Effector memory CD8-positive, alpha-beta T cell (primary cell): ENCODE measurements at regions not wholly inside any gene's neighbourhood (a gene's known extent, or its start where the extent isn't known, plus 50 kb on each side); places are given as distances from the start of the nearest gene placed in this dataset.

Experiments used
- ATAC-seq: fragments of 150-1000 bp; cut with Tn5 transposase; replicated peaks from 2 replicates; pipeline ENCODE4 v1.10.0; 2021; ENCODE audit warnings: mild to moderate bottlenecking, moderate library complexity
- DNase-seq, 3 experiments: peaks; one replicate each; pipeline ENCODE4 v3.0.0; 2021
- H3K27ac Mint-ChIP-seq, 2 donors: one replicate each; pipeline ENCODE4 v1.8.0; 2022; ENCODE audit warnings: mild to moderate bottlenecking in 2 of 2, mixed read lengths in 2 of 2, moderate library complexity in 2 of 2
- H3K27me3 Mint-ChIP-seq, 2 donors: one replicate each; pipeline ENCODE4 v1.8.0; 2022; ENCODE audit warnings: mixed read lengths in 2 of 2
- H3K36me3 Mint-ChIP-seq: one replicate; pipeline ENCODE4 v1.8.0; 2022; ENCODE audit warnings: mild to moderate bottlenecking, moderate library complexity, mixed read lengths; ENCODE audit not compliant: insufficient read depth
- H3K4me1 Mint-ChIP-seq, 2 donors: one replicate each; pipeline ENCODE4 v1.8.0; 2022; ENCODE audit warnings: low read depth in 2 of 2, mixed read lengths in 2 of 2
- H3K4me3 Mint-ChIP-seq, 2 donors: one replicate each; pipeline ENCODE4 v1.8.0; 2022; ENCODE audit warnings: mild to moderate bottlenecking in 2 of 2, mixed read lengths in 2 of 2, moderate library complexity in 2 of 2
- H3K9me3 Mint-ChIP-seq, 2 donors: one replicate each; pipeline ENCODE4 v1.8.0; 2022; ENCODE audit warnings: mixed read lengths in 2 of 2

DNA sequence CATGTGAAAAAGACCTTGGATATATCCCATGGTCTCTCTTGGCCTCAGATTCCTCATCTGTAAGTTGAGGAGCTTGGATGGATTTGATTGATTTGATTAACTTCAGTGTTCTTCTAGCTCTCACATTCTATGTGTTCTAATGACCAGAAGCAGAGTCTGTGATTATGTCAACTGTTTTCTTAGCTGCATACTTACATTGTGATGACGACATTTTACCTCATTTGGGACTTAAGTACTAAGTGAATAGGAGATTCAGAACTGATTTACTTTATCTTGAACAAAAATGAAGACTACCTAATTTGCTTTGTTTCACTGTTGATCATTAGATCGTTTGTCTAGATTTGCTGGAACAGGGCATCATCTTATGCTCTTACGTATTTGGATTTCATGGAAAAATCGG, 427.7 kb downstream of the SH3GL2 start:
- H3K4me3 Mint-ChIP-seq, result no peak overlapping the region

DNA sequence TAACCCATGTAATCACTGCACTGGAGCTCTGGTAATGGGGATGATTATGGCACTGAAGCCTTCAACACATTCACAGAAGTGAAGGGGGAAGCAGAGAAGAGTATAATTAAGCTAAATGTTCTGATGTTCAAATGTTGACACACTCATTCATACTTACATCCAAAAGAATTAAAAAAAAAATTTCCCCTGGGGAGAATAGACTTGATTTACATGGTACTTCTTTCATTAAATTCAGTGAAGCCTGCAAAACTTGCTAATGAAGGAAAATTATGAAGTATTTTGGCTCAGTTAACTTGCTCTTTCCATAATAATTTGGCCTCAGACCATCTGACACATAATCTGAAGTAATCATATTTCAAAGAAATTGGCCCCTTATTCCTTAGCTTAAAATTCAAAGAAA, 428.8 kb downstream of the SH3GL2 start:
- H3K27ac Mint-ChIP-seq, result no peak overlapping the region
- H3K4me3 Mint-ChIP-seq, result no peak overlapping the region
- H3K27me3 Mint-ChIP-seq, result no peaks in the 10 kb centered on the region
- H3K9me3 Mint-ChIP-seq, result peaks cover 7 to 10% of the 10 kb centered on the region in 2 donors
- ATAC-seq, result no peak
- H3K4me1 Mint-ChIP-seq, result no peaks in the 10 kb centered on the region
- no peak for DNase-seq
- H3K36me3 Mint-ChIP-seq, result no peaks in the 10 kb centered on the region

More for the DNA sequence above, 427.7 kb downstream of the SH3GL2 start:
- Mint-ChIP-seq H3K9me3 (peaks cover 7 to 10% of the 10 kb centered on the region in 2 donors), H3K36me3 (no peaks in the 10 kb centered on the region), H3K27ac (no peak overlapping the region), H3K4me1 (no peaks in the 10 kb centered on the region), H3K27me3 (no peaks in the 10 kb centered on the region)
- ATAC-seq, result no peak
- DNase-seq, result no peak

DNA sequence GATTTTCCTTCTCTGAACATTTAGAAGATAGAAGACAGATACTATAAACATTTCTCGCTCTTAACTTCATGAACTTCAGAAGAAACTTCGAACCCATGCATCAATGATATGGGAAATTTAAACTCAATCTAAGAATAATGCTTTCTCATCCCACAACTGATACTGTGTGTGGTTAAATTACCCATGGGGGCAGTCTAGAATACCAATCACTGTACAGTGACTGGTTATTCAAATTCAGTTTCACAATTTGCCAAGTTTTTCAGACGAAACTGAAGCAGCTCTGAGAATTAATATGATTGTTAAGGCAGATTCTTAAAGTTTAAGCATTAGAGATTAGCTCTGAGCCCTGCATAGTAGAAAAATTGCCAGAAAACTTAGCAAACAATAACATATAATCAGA, 431.0 kb downstream of the SH3GL2 start:
- Mint-ChIP-seq H3K4me1 (no peaks in the 10 kb centered on the region), H3K27ac (no peak overlapping the region), H3K36me3 (no peaks in the 10 kb centered on the region), H3K4me3 (no peak overlapping the region), H3K27me3 (no peaks in the 10 kb centered on the region), H3K9me3 (peaks cover 0 to 9% of the 10 kb centered on the region in 2 donors)
- ATAC-seq, result no peak
- no peak for DNase-seq

GRCh38 chr9:18010492-18010891, 431.6 kb downstream of the SH3GL2 start:
- ATAC-seq (no peak), DNase-seq (no peak)
- H3K36me3 Mint-ChIP-seq, result no peaks in the 10 kb centered on the region
- no peak overlapping the region for H3K27ac Mint-ChIP-seq
- no peak overlapping the region for H3K4me3 Mint-ChIP-seq
- no peaks in the 10 kb centered on the region for H3K4me1 Mint-ChIP-seq
- no peaks in the 10 kb centered on the region for H3K27me3 Mint-ChIP-seq
- peaks cover 0 to 9% of the 10 kb centered on the region in 2 donors for H3K9me3 Mint-ChIP-seq

DNA sequence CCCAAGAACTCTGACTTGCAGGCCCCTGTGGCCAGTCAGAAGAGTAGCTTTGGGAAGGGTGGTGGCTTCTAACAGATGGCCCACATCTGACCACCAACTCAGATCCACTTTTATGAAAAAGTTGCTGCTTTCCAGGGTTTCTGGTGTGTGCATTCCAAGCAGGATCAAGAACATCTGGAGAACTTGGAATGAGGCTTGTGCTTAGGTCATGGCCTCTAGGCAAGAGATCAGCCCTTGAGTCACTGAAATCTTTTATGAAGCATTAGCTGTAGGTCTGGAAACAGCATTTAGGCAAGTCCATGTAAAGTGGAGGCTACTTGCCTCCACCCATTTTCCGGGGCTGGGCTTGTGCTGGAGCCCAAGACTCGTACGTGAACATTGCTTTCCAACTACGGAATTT, 433.3 kb downstream of the SH3GL2 start:
- Mint-ChIP-seq H3K9me3 (peaks cover 0 to 7% of the 10 kb centered on the region in 2 donors), H3K27ac (no peak overlapping the region), H3K27me3 (no peaks in the 10 kb centered on the region), H3K4me3 (no peak overlapping the region), H3K4me1 (no peaks in the 10 kb centered on the region), H3K36me3 (no peaks in the 10 kb centered on the region)
- ATAC-seq (no peak), DNase-seq (no peak)

DNA sequence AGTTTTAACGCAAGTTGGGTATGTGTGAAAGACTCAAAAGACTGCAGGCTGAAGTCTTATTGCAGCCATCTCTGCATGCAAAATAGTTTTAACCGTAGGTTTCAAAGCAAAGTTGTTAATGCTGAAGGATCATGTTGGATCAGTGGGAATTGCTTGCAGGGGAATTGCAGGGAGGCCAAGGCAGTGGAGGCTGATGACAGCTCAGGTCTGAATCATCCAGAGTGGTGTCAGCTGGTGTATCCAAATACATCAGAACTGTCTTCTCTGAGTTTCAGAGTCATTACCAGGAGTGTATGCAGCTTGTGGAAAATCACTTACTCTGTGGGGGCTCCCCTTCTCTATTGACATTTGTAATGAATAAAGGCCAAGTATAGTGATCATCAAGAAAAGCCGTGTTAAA, 435.7 kb downstream of the SH3GL2 start:
- Mint-ChIP-seq H3K36me3 (no peaks in the 10 kb centered on the region), H3K9me3 (peaks cover 0 to 4% of the 10 kb centered on the region in 2 donors), H3K4me3 (no peak overlapping the region), H3K27me3 (no peaks in the 10 kb centered on the region), H3K27ac (no peak overlapping the region), H3K4me1 (no peaks in the 10 kb centered on the region)
- DNase-seq (no peak), ATAC-seq (no peak)

DNA sequence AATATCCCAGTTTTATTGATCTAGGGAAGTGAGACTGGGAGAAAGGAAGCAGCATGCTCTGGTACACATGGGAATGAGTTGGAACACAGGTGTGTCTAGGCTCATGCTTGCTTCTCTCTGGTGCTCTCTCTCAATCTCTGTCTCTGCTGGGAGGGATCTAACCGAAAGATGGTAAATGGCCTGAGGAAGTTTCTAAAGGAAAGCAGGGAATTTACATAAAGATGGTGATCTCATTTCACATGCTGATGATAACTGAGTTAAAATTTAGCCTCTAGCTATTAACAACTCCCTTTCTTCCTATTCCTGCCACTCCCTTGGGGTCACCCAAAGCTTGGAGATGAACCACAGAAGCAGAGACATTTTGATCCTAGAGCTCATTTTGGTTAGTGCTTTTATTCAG, 436.2 kb downstream of the SH3GL2 start:
- H3K9me3 Mint-ChIP-seq, result peaks cover 0 to 7% of the 10 kb centered on the region in 2 donors
- no peaks in the 10 kb centered on the region for H3K36me3 Mint-ChIP-seq
- H3K4me3 Mint-ChIP-seq, result no peak overlapping the region
- no peaks in the 10 kb centered on the region for H3K27me3 Mint-ChIP-seq
- DNase-seq (no peak), ATAC-seq (no peak)
- H3K4me1 Mint-ChIP-seq, result no peaks in the 10 kb centered on the region
- no peak overlapping the region for H3K27ac Mint-ChIP-seq

DNA sequence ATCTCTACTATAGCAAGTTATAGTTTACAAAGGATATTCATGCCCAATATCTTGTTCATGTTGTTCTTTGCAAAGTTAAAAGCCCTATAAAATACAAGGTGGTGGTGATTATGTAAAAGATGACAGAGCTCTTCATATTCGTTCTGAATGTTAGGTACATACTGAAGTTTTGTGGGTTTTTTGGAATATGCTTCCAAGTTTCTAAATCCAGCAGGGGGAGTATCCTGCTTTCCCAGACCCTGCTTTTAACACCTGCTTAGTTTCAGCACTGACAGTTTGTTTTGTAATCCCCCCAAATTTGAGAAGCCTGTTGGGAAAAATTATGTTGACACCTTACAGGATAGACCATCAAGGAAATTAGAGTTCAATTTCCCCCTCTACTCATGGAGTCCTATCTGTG, 438.3 kb downstream of the SH3GL2 start:
- DNase-seq (no peak), ATAC-seq (no peak)
- Mint-ChIP-seq H3K4me1 (no peaks in the 10 kb centered on the region), H3K27ac (no peak overlapping the region), H3K4me3 (no peak overlapping the region), H3K9me3 (peaks cover 0 to 11% of the 10 kb centered on the region in 2 donors), H3K27me3 (no peaks in the 10 kb centered on the region), H3K36me3 (no peaks in the 10 kb centered on the region)

DNA sequence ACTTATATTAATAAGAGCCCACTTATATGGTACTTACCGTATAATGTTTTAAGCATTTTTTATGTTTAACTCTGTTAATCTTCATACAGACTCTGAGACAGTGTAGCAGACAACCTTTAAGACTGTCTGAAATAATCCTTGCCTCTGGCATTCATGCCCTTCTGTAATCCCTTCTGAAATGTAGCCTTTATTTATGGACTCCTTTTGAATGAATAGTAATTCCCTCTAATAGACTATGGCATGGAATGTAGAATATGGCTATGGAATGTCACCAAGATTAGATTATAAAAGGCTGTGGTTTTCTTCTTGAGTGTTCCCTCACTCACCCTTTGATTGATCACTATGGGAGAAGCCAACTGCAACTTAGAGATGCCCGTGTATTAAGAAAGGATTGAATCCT, 439.4 kb downstream of the SH3GL2 start:
- no peak overlapping the region for H3K27ac Mint-ChIP-seq
- DNase-seq (no peak), ATAC-seq (no peak)
- H3K4me3 Mint-ChIP-seq, result no peak overlapping the region
- H3K9me3 Mint-ChIP-seq, result peaks cover 0 to 11% of the 10 kb centered on the region in 2 donors
- no peaks in the 10 kb centered on the region for H3K4me1 Mint-ChIP-seq
- H3K36me3 Mint-ChIP-seq, result no peaks in the 10 kb centered on the region
- H3K27me3 Mint-ChIP-seq, result no peaks in the 10 kb centered on the region

DNA sequence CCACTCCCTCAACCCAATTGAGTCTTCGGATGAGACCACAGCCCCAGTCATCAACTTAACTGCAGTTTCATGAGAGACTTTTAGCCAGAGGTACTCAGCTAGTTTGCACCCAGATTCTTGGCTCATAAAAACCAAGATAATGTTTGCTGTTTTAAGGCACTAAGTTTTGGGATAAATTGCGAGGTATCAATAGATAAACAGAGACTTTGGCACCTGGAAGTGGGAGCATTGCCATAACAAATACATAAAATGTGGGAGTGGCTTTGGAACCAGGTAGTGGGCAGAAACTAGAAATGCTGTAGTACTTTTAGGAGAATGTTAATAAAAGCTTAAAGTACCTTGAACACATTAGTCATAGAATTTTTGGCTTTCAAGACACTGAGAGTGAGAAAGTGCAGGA, 439.8 kb downstream of the SH3GL2 start:
- H3K27me3 Mint-ChIP-seq, result no peaks in the 10 kb centered on the region
- no peaks in the 10 kb centered on the region for H3K4me1 Mint-ChIP-seq
- H3K9me3 Mint-ChIP-seq, result peaks cover 0 to 11% of the 10 kb centered on the region in 2 donors

GRCh38 chr9:18020121-18020745, 441.4 kb downstream of the SH3GL2 start:
- DNase-seq (no peak), ATAC-seq (no peak)
- Mint-ChIP-seq H3K4me1 (no peaks in the 10 kb centered on the region), H3K27me3 (no peaks in the 10 kb centered on the region), H3K9me3 (peaks cover 0 to 11% of the 10 kb centered on the region in 2 donors), H3K4me3 (no peak overlapping the region), H3K27ac (no peak overlapping the region), H3K36me3 (no peaks in the 10 kb centered on the region)

More for the DNA sequence above, 439.8 kb downstream of the SH3GL2 start:
- Mint-ChIP-seq H3K27ac (no peak overlapping the region), H3K4me3 (no peak overlapping the region), H3K36me3 (no peaks in the 10 kb centered on the region)
- ATAC-seq (no peak), DNase-seq (no peak)

GRCh38 chr9:18022642-18023041, 443.8 kb downstream of the SH3GL2 start:
- DNase-seq (no peak), ATAC-seq (no peak)
- Mint-ChIP-seq H3K9me3 (peaks cover 8 to 16% of the 10 kb centered on the region in 2 donors), H3K27ac (no peak overlapping the region), H3K36me3 (no peaks in the 10 kb centered on the region), H3K27me3 (no peaks in the 10 kb centered on the region), H3K4me3 (no peak overlapping the region), H3K4me1 (no peaks in the 10 kb centered on the region)

DNA sequence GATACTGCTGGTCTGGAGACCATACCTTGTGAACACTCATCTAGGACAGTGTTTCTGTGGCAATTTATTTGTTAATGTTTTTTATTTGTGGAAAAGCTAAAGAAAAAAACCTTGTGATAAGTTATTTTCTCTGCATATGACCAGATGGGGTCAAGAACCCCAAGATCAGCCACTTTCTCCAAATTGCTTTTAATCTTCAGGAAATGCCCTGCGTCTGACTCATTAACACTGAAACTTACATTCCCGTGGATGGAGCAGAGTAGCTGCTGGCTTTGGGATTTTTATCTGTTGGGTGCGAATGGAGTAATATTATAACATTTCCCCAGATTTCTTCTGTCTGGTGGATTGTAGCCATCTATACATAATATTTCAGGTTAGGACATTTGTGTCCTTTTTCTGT, 444.5 kb downstream of the SH3GL2 start:
- Mint-ChIP-seq H3K4me3 (no peak overlapping the region), H3K27ac (no peak overlapping the region), H3K36me3 (no peaks in the 10 kb centered on the region), H3K9me3 (peaks cover 14 to 16% of the 10 kb centered on the region in 2 donors), H3K4me1 (no peaks in the 10 kb centered on the region), H3K27me3 (no peaks in the 10 kb centered on the region)
- DNase-seq (no peak), ATAC-seq (no peak)

GRCh38 chr9:18032636-18033035, 441.3 kb upstream of the ADAMTSL1 start:
- Mint-ChIP-seq H3K36me3 (no peaks in the 10 kb centered on the region), H3K4me1 (no peaks in the 10 kb centered on the region), H3K27me3 (no peaks in the 10 kb centered on the region), H3K4me3 (no peak overlapping the region), H3K27ac (no peak overlapping the region), H3K9me3 (peaks cover 4 to 7% of the 10 kb centered on the region in 2 donors)
- DNase-seq (no peak), ATAC-seq (no peak)
